B cell (primary cell): ENCODE measurements at regions not wholly inside any gene's neighbourhood (a gene's known extent, or its start where the extent isn't known, plus 50 kb on each side); places are given as distances from the start of the nearest gene placed in this dataset.

Source experiments
- ATAC-seq: fragments of 200-7000 bp; cut with Tn5 transposase; one replicate; pipeline ENCODE4 v1.10.0; 2021; ENCODE audit warnings: low read depth, mild to moderate bottlenecking, moderate number of reproducible peaks, moderate library complexity
- CTCF ChIA-PET: fragments of 350-600 bp; sonication (Branson Sonifier 250); formaldehyde crosslinking; loops from one replicate; lab custom pipeline; 2021; ENCODE audit warnings: antibody characterized with exemption, inconsistent platforms; lab: Charles Lee
- POLR2A ChIA-PET: fragments of 350-600 bp; sonication (Branson Sonifier 250); formaldehyde crosslinking; loops from one replicate; lab custom pipeline; 2021; ENCODE audit warnings: antibody characterized with exemption; lab: Charles Lee
- DNase-seq: peaks from one replicate; pipeline ENCODE4 v3.0.0; 2013
- H2AFZ ChIP-seq: 2 replicates; pipeline ENCODE4 v1.6.1; 2012; ENCODE audit warnings: mild to moderate bottlenecking, low read depth, low read length; ENCODE audit not compliant: insufficient read depth, poor library complexity, severe bottlenecking
- H3K27ac ChIP-seq, 2 donors: 1 replicate in 1 of 2; 2 replicates in 1 of 2; pipeline ENCODE4 v1.5.1; 2012 to 2013; ENCODE audit warnings: low read length in 2 of 2, mild to moderate bottlenecking in 2 of 2, moderate library complexity in 1 of 2
- H3K27me3 ChIP-seq, 4 experiments: fragments of 200-600 bp in 1 of 4; sonication (generic) in 1 of 4; replicated peaks in 1 of 4; 1 replicate in 2 of 4; 2 replicates in 2 of 4; pipeline versions ENCODE4 v1.6.1 to v1.7.0; 2013 to 2016; ENCODE audit warnings: low read length in 3 of 4, mild to moderate bottlenecking in 2 of 4, mixed read lengths in 1 of 4, moderate library complexity in 1 of 4; ENCODE audit not compliant: insufficient read depth in 4 of 4, control insufficient read depth in 3 of 4; ENCODE audit errors: control extremely low read depth in 1 of 4
- H3K36me3 ChIP-seq, 2 experiments: replicated peaks in 1 of 2; 1 replicate in 1 of 2; 2 replicates in 1 of 2; pipeline versions ENCODE4 v1.6.1 to v1.7.1; 2013; ENCODE audit warnings: low read length in 1 of 2; ENCODE audit not compliant: insufficient read depth in 2 of 2, control insufficient read depth in 1 of 2; ENCODE audit errors: control extremely low read depth in 1 of 2, extremely low read depth in 1 of 2
- H3K4me1 ChIP-seq, 2 donors: fragments of 200-600 bp in 1 of 2; sonication (generic) in 1 of 2; 1 replicate in 1 of 2; 2 replicates in 1 of 2; pipeline versions ENCODE4 v1.5.1 to v1.6.1; 2013 to 2017; ENCODE audit warnings: low read length in 2 of 2; ENCODE audit not compliant: control insufficient read depth in 2 of 2, insufficient read depth in 2 of 2
- H3K4me2 ChIP-seq: replicated peaks from 2 replicates; pipeline ENCODE3; 2012; ENCODE audit warnings: mild to moderate bottlenecking, low read depth, low read length; ENCODE audit not compliant: poor library complexity, severe bottlenecking
- H3K4me3 ChIP-seq, 5 experiments: fragments of 200-600 bp in 1 of 5; sonication (generic) in 1 of 5; 1 replicate in 3 of 5; 2 replicates in 2 of 5; pipeline versions ENCODE4 v1.5.1 to v1.7.0; 2011 to 2016; ENCODE audit warnings: low read length in 4 of 5, mild to moderate bottlenecking in 4 of 5, low read depth in 2 of 5, control low read depth in 1 of 5, moderate library complexity in 1 of 5; ENCODE audit not compliant: insufficient read depth in 1 of 5; ENCODE audit errors: control extremely low read depth in 1 of 5, extremely low read depth in 1 of 5
- H3K79me2 ChIP-seq: fragments of 200-600 bp; sonication (generic); one replicate; pipeline ENCODE4 v1.6.0; 2016; ENCODE audit warnings: low read length; ENCODE audit not compliant: control insufficient read depth, insufficient read depth
- H3K9ac ChIP-seq: fragments of 200-600 bp; sonication (generic); 2 replicates; pipeline ENCODE4 v1.6.1; 2017; ENCODE audit warnings: mild to moderate bottlenecking, low read length, moderate library complexity
- H3K9me3 ChIP-seq, 3 donors: one replicate each; pipeline versions ENCODE4 v1.6.1 to v1.7.1; 2013; ENCODE audit warnings: low read length in 2 of 3; ENCODE audit not compliant: control insufficient read depth in 2 of 3, insufficient read depth in 1 of 3; ENCODE audit errors: control extremely low read depth in 1 of 3
- H4K20me1 ChIP-seq: 2 replicates; pipeline ENCODE4 v1.6.0; 2012; ENCODE audit warnings: mild to moderate bottlenecking, low read length; ENCODE audit not compliant: insufficient read depth, control insufficient read depth, poor library complexity, severe bottlenecking
- H3K27ac Mint-ChIP-seq: one replicate; pipeline ENCODE4 v1.8.0; 2021; ENCODE audit warnings: mixed read lengths
- H3K27me3 Mint-ChIP-seq: one replicate; pipeline ENCODE4 v1.8.0; 2021; ENCODE audit warnings: mixed read lengths
- H3K4me1 Mint-ChIP-seq: one replicate; pipeline ENCODE4 v1.8.0; 2021; ENCODE audit warnings: mixed read lengths
- H3K4me3 Mint-ChIP-seq: one replicate; pipeline ENCODE4 v1.8.0; 2021; ENCODE audit warnings: mixed read lengths
- H3K9me3 Mint-ChIP-seq: one replicate; pipeline ENCODE4 v1.8.0; 2022; ENCODE audit warnings: mixed read lengths; ENCODE audit not compliant: insufficient read depth
- CTCF ChIP-seq: fragments of 200-600 bp; IDR thresholded peaks from one replicate; pipeline ENCODE4 v1.8.0; 2022; ENCODE audit warnings: antibody characterized with exemption, mild to moderate bottlenecking
- EZH2 ChIP-seq: IDR thresholded peaks from 2 replicates; pipeline ENCODE4 v1.6.1; 2012; ENCODE audit warnings: borderline replicate concordance, low read depth, mild to moderate bottlenecking, moderate library complexity, low read length; ENCODE audit not compliant: insufficient read depth, poor library complexity, severe bottlenecking
- WGBS: methylation state at CpG from one replicate; pipeline ENCODE4 v1.1.5; 2013; ENCODE audit warnings: missing lambda C conversion rate; ENCODE audit not compliant: insufficient coverage; 5-methylcytosine and 5-hydroxymethylcytosine counted together
- intact Hi-C: fragments of 100-400 bp; cut with micrococcal nuclease; formaldehyde crosslinking; loops from one replicate; pipeline ENCODE4 v1.10.0; 2022

GRCh38 chr14:101460521-101460920 lies 100.8 kb upstream of the DIO3 start:
- Histone ChIP-seq H3K79me2 (no peaks in the 10 kb centered on the region), H4K20me1 (no peaks in the 10 kb centered on the region), H2AFZ (no peak overlapping the region), H3K36me3 (no peaks in the 10 kb centered on the region), H3K27ac (no peak overlapping the region), H3K4me3 (no peak overlapping the region), H3K9ac (no peak overlapping the region), H3K27me3 (peaks cover 0 to 28% (median 3%) of the 10 kb centered on the region in 4 experiments), H3K4me2 (no peak overlapping the region), H3K4me1 (peaks cover 0 to 5% of the 10 kb centered on the region in 2 donors), H3K9me3 (no peaks in the 10 kb centered on the region)
- Mint-ChIP-seq H3K4me1 (peaks cover 4% of the 10 kb centered on the region), H3K27me3 (peaks cover 33% of the 10 kb centered on the region), H3K4me3 (no peak overlapping the region), H3K9me3 (no peaks in the 10 kb centered on the region), H3K27ac (no peak overlapping the region)
- no peak for TF ChIP-seq EZH2
- no peak for TF ChIP-seq CTCF
- DNase-seq (no peak), ATAC-seq (no peak)
- 89% methylated on average over 6 of the region's 6 CpGs for WGBS
- ChIA-PET POLR2A (no interaction called here), CTCF (no interaction called here)
- intact Hi-C loops = no loop called here

- Histone ChIP-seq H3K36me3 (no peaks in the 10 kb centered on the region), H3K27me3 (peaks cover 0 to 26% (median 3%) of the 10 kb centered on the region in 4 experiments), H3K4me1 (peaks cover 0 to 5% of the 10 kb centered on the region in 2 donors), H3K4me2 (no peak overlapping the region), H3K79me2 (no peaks in the 10 kb centered on the region), H3K9ac (no peak overlapping the region), H3K4me3 (no peak overlapping the region), H2AFZ (no peak overlapping the region), H3K27ac (no peak overlapping the region), H4K20me1 (no peaks in the 10 kb centered on the region), H3K9me3 (no peaks in the 10 kb centered on the region)
- CTCF ChIA-PET = no interaction called here
- 85% methylated on average over 12 of the region's 12 CpGs for WGBS
- H3K27me3 Mint-ChIP-seq = peaks cover 29% of the 10 kb centered on the region
- peaks cover 4% of the 10 kb centered on the region for H3K4me1 Mint-ChIP-seq
- H3K27ac Mint-ChIP-seq = no peak overlapping the region
- DNase-seq (no peak), ATAC-seq (no peak)
- no peak overlapping the region for H3K4me3 Mint-ChIP-seq
- no peaks in the 10 kb centered on the region for H3K9me3 Mint-ChIP-seq
- TF ChIP-seq EZH2 = no peak
- no peak for TF ChIP-seq CTCF
- POLR2A ChIA-PET = no interaction called here
- intact Hi-C loops = no loop called here
Measured at GRCh38 chr14:101460986-101461750, 100.1 kb upstream of the DIO3 start.
